GM12892 (cell line): ENCODE measurements at regions not wholly inside any gene's neighbourhood (a gene's known extent, or its start where the extent isn't known, plus 50 kb on each side); places are given as distances from the start of the nearest gene placed in this dataset.

Experiments used
- POLR2A ChIP-seq: IDR thresholded peaks from 2 replicates; pipeline ENCODE4 v1.6.1; 2011; ENCODE audit warnings: low read depth, low read length, control low read depth
- POLR2AphosphoS5 ChIP-seq: IDR thresholded peaks from 2 replicates; pipeline ENCODE4 v1.6.1; 2011; ENCODE audit warnings: low read depth, low read length, control low read depth
- TAF1 ChIP-seq: IDR thresholded peaks from 2 replicates; pipeline ENCODE4 v1.6.1; 2011; ENCODE audit warnings: low read depth, mild to moderate bottlenecking, control low read depth, low read length, borderline replicate concordance

GRCh38 chr12:125503128-125503527, 437.9 kb downstream of the AACS start:
- TF ChIP-seq POLR2AphosphoS5 = no peak
- no peak for TF ChIP-seq TAF1
- no peak for TF ChIP-seq POLR2A
